ENCODE measurements at regions not wholly inside any gene's neighbourhood (a gene's known extent, or its start where the extent isn't known, plus 50 kb on each side); places are given as distances from the start of the nearest gene placed in this dataset.

DNA sequence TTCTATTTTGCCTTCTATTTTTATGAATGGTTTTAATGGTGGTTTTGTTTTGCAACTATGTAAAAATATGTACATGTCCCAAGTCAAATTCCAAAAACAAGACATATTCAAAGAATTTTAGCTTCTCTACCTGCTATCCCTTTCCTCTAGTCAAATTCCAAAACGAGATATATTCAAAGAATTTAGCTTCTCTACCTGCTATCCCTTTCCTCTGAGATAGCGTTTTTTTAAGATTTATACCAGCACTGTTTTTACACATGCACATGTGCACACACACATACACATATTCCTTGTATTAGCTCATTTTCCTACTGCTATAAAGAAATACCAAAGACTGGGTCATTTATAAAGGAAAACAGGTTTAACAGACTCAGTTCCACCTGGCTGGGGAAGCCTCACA is 199.1 kb upstream of the ARL4C start:
- no peak for TF ChIP-seq POLR2A (IDR thresholded peaks at IDR 0.05)
- TF ChIP-seq, protein P1, sequence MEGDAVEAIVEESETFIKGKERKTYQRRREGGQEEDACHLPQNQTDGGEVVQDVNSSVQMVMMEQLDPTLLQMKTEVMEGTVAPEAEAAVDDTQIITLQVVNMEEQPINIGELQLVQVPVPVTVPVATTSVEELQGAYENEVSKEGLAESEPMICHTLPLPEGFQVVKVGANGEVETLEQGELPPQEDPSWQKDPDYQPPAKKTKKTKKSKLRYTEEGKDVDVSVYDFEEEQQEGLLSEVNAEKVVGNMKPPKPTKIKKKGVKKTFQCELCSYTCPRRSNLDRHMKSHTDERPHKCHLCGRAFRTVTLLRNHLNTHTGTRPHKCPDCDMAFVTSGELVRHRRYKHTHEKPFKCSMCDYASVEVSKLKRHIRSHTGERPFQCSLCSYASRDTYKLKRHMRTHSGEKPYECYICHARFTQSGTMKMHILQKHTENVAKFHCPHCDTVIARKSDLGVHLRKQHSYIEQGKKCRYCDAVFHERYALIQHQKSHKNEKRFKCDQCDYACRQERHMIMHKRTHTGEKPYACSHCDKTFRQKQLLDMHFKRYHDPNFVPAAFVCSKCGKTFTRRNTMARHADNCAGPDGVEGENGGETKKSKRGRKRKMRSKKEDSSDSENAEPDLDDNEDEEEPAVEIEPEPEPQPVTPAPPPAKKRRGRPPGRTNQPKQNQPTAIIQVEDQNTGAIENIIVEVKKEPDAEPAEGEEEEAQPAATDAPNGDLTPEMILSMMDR (IDR thresholded peaks at IDR 0.05), result no peak
- TF ChIP-seq POLR2AphosphoS5 (IDR thresholded peaks at IDR 0.05), result no peak
- no peak for TF ChIP-seq EP300 (IDR thresholded peaks at IDR 0.05)

All from suprapubic skin (tissue), 4 donors.